ENCODE measurements at regions not wholly inside any gene's neighbourhood (a gene's known extent, or its start where the extent isn't known, plus 50 kb on each side); places are given as distances from the start of the nearest gene placed in this dataset.

- TF ChIP-seq CTCF (conservative IDR thresholded peaks at IDR 0.05; ENCODE audit: low read depth, low read length), result no peak
- no peak overlapping the region for H3K4me3 ChIP-seq (ENCODE audit: low read depth, low read length)
- no peak for DNase-seq (ENCODE audit: low read depth)
Measured at GRCh38 chr4:126058596-126058995, 743.8 kb downstream of the FAT4 start.

- TF ChIP-seq CTCF (conservative IDR thresholded peaks at IDR 0.05; ENCODE audit: low read depth, low read length), result no peak
- H3K4me3 ChIP-seq (ENCODE audit: low read depth, low read length), result no peak overlapping the region
- no peak for DNase-seq (ENCODE audit: low read depth)
Measured at GRCh38 chr4:126061655-126062054, 746.9 kb downstream of the FAT4 start.

GRCh38 chr4:126065016-126065415 is 750.3 kb downstream of the FAT4 start:
- H3K4me3 ChIP-seq (ENCODE audit: low read depth, low read length), result no peak overlapping the region
- DNase-seq (ENCODE audit: low read depth), result no peak
- TF ChIP-seq CTCF (conservative IDR thresholded peaks at IDR 0.05; ENCODE audit: low read depth, low read length), result no peak

- DNase-seq (ENCODE audit: low read depth), result no peak
- TF ChIP-seq CTCF (conservative IDR thresholded peaks at IDR 0.05; ENCODE audit: low read depth, low read length), result no peak
- H3K4me3 ChIP-seq (ENCODE audit: low read depth, low read length), result no peak overlapping the region
Measured at GRCh38 chr4:126071346-126072333, 756.9 kb downstream of the FAT4 start.

GRCh38 chr4:126081336-126081735 is 766.6 kb downstream of the FAT4 start:
- no peak overlapping the region for H3K4me3 ChIP-seq (ENCODE audit: low read depth, low read length)
- DNase-seq (ENCODE audit: low read depth), result no peak
- TF ChIP-seq CTCF (conservative IDR thresholded peaks at IDR 0.05; ENCODE audit: low read depth, low read length), result no peak

GRCh38 chr4:126086041-126086440 is 771.3 kb downstream of the FAT4 start:
- DNase-seq (ENCODE audit: low read depth), result no peak
- no peak for TF ChIP-seq CTCF (conservative IDR thresholded peaks at IDR 0.05; ENCODE audit: low read depth, low read length)

GRCh38 chr4:126087101-126087500 is 772.3 kb downstream of the FAT4 start:
- DNase-seq (ENCODE audit: low read depth), result no peak
- no peak for TF ChIP-seq CTCF (conservative IDR thresholded peaks at IDR 0.05; ENCODE audit: low read depth, low read length)
- no peak overlapping the region for H3K4me3 ChIP-seq (ENCODE audit: low read depth, low read length)

More at GRCh38 chr4:126086041-126086440, 771.3 kb downstream of the FAT4 start:
- H3K4me3 ChIP-seq (ENCODE audit: low read depth, low read length), result no peak overlapping the region
